GM12874 (cell line): ENCODE measurements at regions not wholly inside any gene's neighbourhood (a gene's known extent, or its start where the extent isn't known, plus 50 kb on each side); places are given as distances from the start of the nearest gene placed in this dataset.

ENCODE experiments used
- CTCF ChIP-seq: IDR thresholded peaks from 2 replicates; pipeline ENCODE4 v1.5.1; 2011; ENCODE audit warnings: low read depth, mild to moderate bottlenecking, control low read depth, low read length, moderate library complexity; ENCODE audit not compliant: insufficient read depth

GRCh38 chr2:12243381-12243780 lies 473.4 kb upstream of the TRIB2 start:
- no peak for TF ChIP-seq CTCF

- no peak for TF ChIP-seq CTCF
Measured at GRCh38 chr2:12244070-12244469, 472.7 kb upstream of the TRIB2 start.

- TF ChIP-seq CTCF = no peak
Measured at GRCh38 chr2:12251121-12251520, 465.6 kb upstream of the TRIB2 start.

- no peak for TF ChIP-seq CTCF
Measured at GRCh38 chr2:12251749-12252148, 465.0 kb upstream of the TRIB2 start.

- no peak for TF ChIP-seq CTCF
Measured at GRCh38 chr2:12253167-12253778, 463.5 kb upstream of the TRIB2 start.

- TF ChIP-seq CTCF = no peak
Measured at GRCh38 chr2:12254280-12254860, 462.4 kb upstream of the TRIB2 start.

- TF ChIP-seq CTCF = no peak
Measured at GRCh38 chr2:12256206-12256605, 460.5 kb upstream of the TRIB2 start.
